OCI-LY7 (cell line): ENCODE measurements at regions not wholly inside any gene's neighbourhood (a gene's known extent, or its start where the extent isn't known, plus 50 kb on each side); places are given as distances from the start of the nearest gene placed in this dataset.

Experiments
- BruUV-seq: library from RNA; stranded (reverse); fragments of 400-500 nt; replicated peaks from 2 replicates; lab custom pipeline; 2021; lab: Mats Ljungman, UMichigan
- CTCF ChIA-PET: fragments of 300-600 bp; sonication (Branson Sonifier 250); formaldehyde crosslinking; loops from one replicate; lab custom pipeline; 2022; ENCODE audit warnings: antibody characterized with exemption; ENCODE audit not compliant: unreplicated experiment; lab: Charles Lee
- POLR2A ChIA-PET: fragments of 300-600 bp; sonication (Branson Sonifier 250); formaldehyde crosslinking; loops from one replicate; lab custom pipeline; 2022; ENCODE audit warnings: antibody characterized with exemption; lab: Charles Lee
- DNase-seq: peaks from one replicate; pipeline ENCODE4 v3.0.0-alpha.2; 2015; ENCODE audit warnings: low spot score
- H2AFZ ChIP-seq: fragments of 200-600 bp; sonication (generic), shearing (Covaris generic); 2 replicates; pipeline ENCODE4 v1.6.1; 2014; ENCODE audit warnings: mild to moderate bottlenecking, antibody characterized with exemption, low read length, moderate library complexity
- H3K27ac ChIP-seq: fragments of 200-600 bp; sonication (generic); 2 replicates; pipeline ENCODE4 v1.5.1; 2014; ENCODE audit warnings: mixed run types, low read depth, mild to moderate bottlenecking, moderate library complexity, low read length, inconsistent platforms; ENCODE audit not compliant: poor library complexity, severe bottlenecking
- H3K36me3 ChIP-seq: fragments of 200-600 bp; sonication (generic); 2 replicates; pipeline ENCODE4 v1.6.1; 2014; ENCODE audit warnings: mild to moderate bottlenecking, antibody characterized with exemption, low read length, moderate library complexity, mixed read lengths; ENCODE audit not compliant: insufficient read depth
- H3K4me1 ChIP-seq: fragments of 200-600 bp; sonication (generic); 2 replicates; pipeline ENCODE4 v1.5.1; 2014; ENCODE audit warnings: mild to moderate bottlenecking, low read length; ENCODE audit not compliant: insufficient read depth, poor library complexity, severe bottlenecking
- H3K4me2 ChIP-seq: fragments of 200-600 bp; sonication (generic); 2 replicates; pipeline ENCODE4 v1.6.1; 2014; ENCODE audit warnings: mild to moderate bottlenecking, low read length
- H3K4me3 ChIP-seq: fragments of 200-600 bp; sonication (generic); 2 replicates; pipeline ENCODE4 v1.5.1; 2014; ENCODE audit warnings: mild to moderate bottlenecking, low read depth, low read length; ENCODE audit not compliant: poor library complexity, severe bottlenecking
- H3K79me2 ChIP-seq: fragments of 200-600 bp; sonication (generic); 2 replicates; pipeline ENCODE4 v1.6.1; 2016; ENCODE audit warnings: low read depth, mild to moderate bottlenecking, low read length, moderate library complexity, mixed read lengths; ENCODE audit not compliant: insufficient read depth
- H3K9me2 ChIP-seq: fragments of 200-600 bp; sonication (generic); 2 replicates; pipeline ENCODE4 v1.6.1; 2016; ENCODE audit warnings: mild to moderate bottlenecking, low read length, mixed read lengths; ENCODE audit not compliant: insufficient read depth
- H3K9me3 ChIP-seq: fragments of 200-600 bp; sonication (generic); 2 replicates; pipeline ENCODE4 v1.6.1; 2014; ENCODE audit warnings: mild to moderate bottlenecking, mixed run types, low read length, mixed read lengths
- H4K20me1 ChIP-seq: fragments of 200-600 bp; sonication (generic); 2 replicates; pipeline ENCODE4 v1.6.1; 2014; ENCODE audit warnings: mild to moderate bottlenecking, antibody characterized with exemption, low read length, moderate library complexity, mixed read lengths; ENCODE audit not compliant: insufficient read depth
- EZH2phosphoT487 ChIP-seq: fragments of 200-600 bp; sonication (generic); IDR thresholded peaks from 2 replicates; pipeline ENCODE4 v1.6.1; 2018; ENCODE audit warnings: low read depth, borderline replicate concordance, mild to moderate bottlenecking, mixed run types, antibody characterized with exemption, low read length, moderate library complexity, mixed read lengths
- intact Hi-C: fragments of 100-400 bp; cut with micrococcal nuclease; formaldehyde crosslinking; loops from one replicate; pipeline ENCODE4 v1.10.0; 2022; ENCODE audit not compliant: unreplicated experiment
- TF ChIP-seq, protein P1 (sequence below): fragments of 200-600 bp; sonication (generic); conservative IDR thresholded peaks from 2 replicates; pipeline ENCODE4 v1.5.1; 2014; ENCODE audit warnings: mild to moderate bottlenecking, antibody characterized with exemption, low read length, moderate library complexity, mixed read lengths

DNA sequence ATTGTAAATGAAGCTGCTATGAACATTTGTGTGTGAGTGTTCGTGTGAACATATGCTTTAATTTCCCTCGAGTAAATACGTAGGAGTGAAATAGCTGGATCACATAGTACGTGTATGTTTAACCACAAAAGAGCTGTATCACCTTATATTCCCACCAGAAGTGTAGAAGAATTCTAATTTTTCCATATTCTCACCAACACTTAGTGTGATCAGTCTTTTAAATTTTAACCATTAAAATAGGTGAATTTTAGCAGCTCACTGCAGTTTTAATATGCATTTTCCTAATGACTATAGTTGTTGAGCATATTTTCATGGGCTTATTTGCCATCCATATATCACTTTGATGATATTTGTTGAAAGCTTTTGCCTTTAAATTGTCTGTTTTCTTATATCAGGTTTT lies 741.2 kb downstream of the PTPRU start:
- no peaks in the 10 kb centered on the region for H3K4me1 ChIP-seq
- H3K27ac ChIP-seq = no peak overlapping the region
- no peaks in the 10 kb centered on the region for H3K79me2 ChIP-seq
- ChIA-PET POLR2A (no interaction called here), CTCF (no interaction called here)
- no TSS peak for BruUV-seq
- intact Hi-C loops = no loop called here
- no peaks in the 10 kb centered on the region for H4K20me1 ChIP-seq
- H2AFZ ChIP-seq = no peak overlapping the region
- no peaks in the 10 kb centered on the region for H3K9me2 ChIP-seq
- H3K4me3 ChIP-seq = no peak overlapping the region
- H3K9me3 ChIP-seq = peaks cover 6% of the 10 kb centered on the region; the same call in 1 of the 2 replicates
- no peak for TF ChIP-seq EZH2phosphoT487
- TF ChIP-seq, protein P1, sequence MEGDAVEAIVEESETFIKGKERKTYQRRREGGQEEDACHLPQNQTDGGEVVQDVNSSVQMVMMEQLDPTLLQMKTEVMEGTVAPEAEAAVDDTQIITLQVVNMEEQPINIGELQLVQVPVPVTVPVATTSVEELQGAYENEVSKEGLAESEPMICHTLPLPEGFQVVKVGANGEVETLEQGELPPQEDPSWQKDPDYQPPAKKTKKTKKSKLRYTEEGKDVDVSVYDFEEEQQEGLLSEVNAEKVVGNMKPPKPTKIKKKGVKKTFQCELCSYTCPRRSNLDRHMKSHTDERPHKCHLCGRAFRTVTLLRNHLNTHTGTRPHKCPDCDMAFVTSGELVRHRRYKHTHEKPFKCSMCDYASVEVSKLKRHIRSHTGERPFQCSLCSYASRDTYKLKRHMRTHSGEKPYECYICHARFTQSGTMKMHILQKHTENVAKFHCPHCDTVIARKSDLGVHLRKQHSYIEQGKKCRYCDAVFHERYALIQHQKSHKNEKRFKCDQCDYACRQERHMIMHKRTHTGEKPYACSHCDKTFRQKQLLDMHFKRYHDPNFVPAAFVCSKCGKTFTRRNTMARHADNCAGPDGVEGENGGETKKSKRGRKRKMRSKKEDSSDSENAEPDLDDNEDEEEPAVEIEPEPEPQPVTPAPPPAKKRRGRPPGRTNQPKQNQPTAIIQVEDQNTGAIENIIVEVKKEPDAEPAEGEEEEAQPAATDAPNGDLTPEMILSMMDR = no peak
- H3K4me2 ChIP-seq = no peak overlapping the region
- H3K36me3 ChIP-seq = no peaks in the 10 kb centered on the region
- DNase-seq = no peak

DNA sequence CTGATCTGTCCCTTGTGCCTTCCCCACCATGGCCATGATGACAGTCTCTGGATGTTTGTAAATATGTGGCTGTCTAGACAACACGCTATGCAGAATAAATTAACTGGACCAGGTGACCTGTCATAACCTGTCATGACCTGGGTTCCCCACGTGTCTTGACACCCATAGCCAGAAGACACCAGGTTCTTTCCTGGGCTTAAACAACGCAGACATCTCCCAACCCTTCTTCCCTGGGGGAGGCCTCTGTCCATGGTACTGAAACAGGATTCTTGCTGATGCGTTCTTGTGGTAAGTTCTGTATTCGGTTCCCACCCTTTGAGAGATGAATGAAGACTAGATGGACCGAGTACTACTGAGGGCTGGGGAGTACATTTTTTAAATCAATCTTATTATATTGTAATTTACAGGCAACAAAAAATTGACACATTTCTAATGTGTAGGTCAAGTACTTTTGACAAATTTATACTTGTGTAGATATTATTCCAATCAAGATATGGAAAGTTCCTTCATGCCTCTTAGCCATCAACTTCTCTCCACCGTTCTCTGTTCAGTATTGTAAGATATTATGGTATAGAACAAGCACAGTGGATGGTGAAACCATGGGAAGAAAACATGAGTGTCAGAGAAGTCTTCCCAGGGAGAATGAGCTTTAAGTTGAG lies 738.8 kb downstream of the PTPRU start:
- POLR2A ChIA-PET = no interaction called here
- no peak overlapping the region for H3K27ac ChIP-seq
- no peak overlapping the region for H3K4me2 ChIP-seq
- no peaks in the 10 kb centered on the region for H4K20me1 ChIP-seq
- intact Hi-C loops = no loop called here
- H3K9me3 ChIP-seq = peaks cover 6% of the 10 kb centered on the region; the same call in 1 of the 2 replicates
- CTCF ChIA-PET = no interaction called here
- H3K79me2 ChIP-seq = no peaks in the 10 kb centered on the region
- TF ChIP-seq, protein P1 = no peak
- TF ChIP-seq EZH2phosphoT487 = no peak
- no peak overlapping the region for H2AFZ ChIP-seq
- H3K4me3 ChIP-seq = no peak overlapping the region
- BruUV-seq = no TSS peak
- no peaks in the 10 kb centered on the region for H3K9me2 ChIP-seq
- no peaks in the 10 kb centered on the region for H3K36me3 ChIP-seq
- DNase-seq = peak; percentile 4
- no peaks in the 10 kb centered on the region for H3K4me1 ChIP-seq

DNA sequence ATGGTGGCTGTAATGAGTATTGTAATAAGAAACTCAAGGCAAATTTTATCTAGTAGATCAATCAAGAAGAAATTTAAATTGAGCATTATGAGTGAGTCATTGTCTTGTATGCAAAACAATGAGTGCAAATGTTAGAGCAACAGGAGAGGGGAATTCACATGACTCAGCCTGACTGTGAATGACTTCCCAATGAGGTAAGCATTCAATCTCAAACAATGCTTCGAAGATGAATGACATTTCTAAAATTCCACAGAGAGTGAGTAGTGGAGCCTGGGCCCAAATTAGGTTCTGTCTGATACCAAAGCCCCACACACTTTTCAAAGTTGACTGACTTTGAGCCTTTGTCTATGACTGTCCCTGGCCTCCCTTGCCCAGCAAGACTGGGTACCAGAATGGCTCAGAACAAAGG lies 738.0 kb downstream of the PTPRU start:
- Histone ChIP-seq H4K20me1 (no peaks in the 10 kb centered on the region), H3K27ac (no peak overlapping the region), H3K9me2 (no peaks in the 10 kb centered on the region), H3K4me1 (no peaks in the 10 kb centered on the region), H2AFZ (no peak overlapping the region), H3K4me2 (no peak overlapping the region), H3K9me3 (peaks cover 6% of the 10 kb centered on the region; the same call in 1 of the 2 replicates), H3K36me3 (no peaks in the 10 kb centered on the region), H3K4me3 (no peak overlapping the region), H3K79me2 (no peaks in the 10 kb centered on the region)
- CTCF ChIA-PET = no interaction called here
- TF ChIP-seq EZH2phosphoT487 = no peak
- BruUV-seq = no TSS peak
- no peak for DNase-seq
- intact Hi-C loops = no loop called here
- POLR2A ChIA-PET = no interaction called here
